CD14-positive monocyte (primary cell): ENCODE measurements at regions not wholly inside any gene's neighbourhood (a gene's known extent, or its start where the extent isn't known, plus 50 kb on each side); places are given as distances from the start of the nearest gene placed in this dataset.

Source experiments
- DNase-seq, 3 donors: peaks; one replicate each; pipeline ENCODE4 v3.0.0-alpha.2; 2011 to 2022
- H2AFZ ChIP-seq: 2 replicates; pipeline ENCODE4 v1.6.0; 2012; ENCODE audit warnings: mild to moderate bottlenecking, low read depth, low read length, inconsistent platforms; ENCODE audit not compliant: insufficient read depth, poor library complexity, severe bottlenecking
- H3K27ac ChIP-seq, 2 donors: 1 replicate in 1 of 2; 2 replicates in 1 of 2; pipeline ENCODE4 v1.5.1; 2012 to 2013; ENCODE audit warnings: low read length in 2 of 2, control low read depth in 1 of 2, inconsistent platforms in 1 of 2, low read depth in 1 of 2, mild to moderate bottlenecking in 1 of 2
- H3K27me3 ChIP-seq, 2 donors: one replicate each; pipeline versions ENCODE4 v1.6.0 to v1.6.1; 2011 to 2013; ENCODE audit warnings: low read length in 2 of 2; ENCODE audit not compliant: control insufficient read depth in 2 of 2, insufficient read depth in 2 of 2
- H3K36me3 ChIP-seq, 2 donors: replicated peaks in 1 of 2; 1 replicate in 1 of 2; 2 replicates in 1 of 2; pipeline versions ENCODE4 v1.5.1 to v1.6.1; 2012 to 2013; ENCODE audit warnings: low read length in 2 of 2, control low read depth in 1 of 2, inconsistent platforms in 1 of 2, mild to moderate bottlenecking in 1 of 2; ENCODE audit not compliant: insufficient read depth in 2 of 2, control insufficient read depth in 1 of 2
- H3K4me1 ChIP-seq, 2 donors: 1 replicate in 1 of 2; 2 replicates in 1 of 2; pipeline versions ENCODE4 v1.5.1 to v1.6.1; 2012 to 2013; ENCODE audit warnings: low read length in 2 of 2, control low read depth in 1 of 2, inconsistent platforms in 1 of 2, mild to moderate bottlenecking in 1 of 2, moderate library complexity in 1 of 2; ENCODE audit not compliant: insufficient read depth in 2 of 2, control insufficient read depth in 1 of 2
- H3K4me2 ChIP-seq: replicated peaks from 2 replicates; pipeline ENCODE3; 2012; ENCODE audit warnings: low read length, moderate library complexity, mild to moderate bottlenecking; ENCODE audit not compliant: poor library complexity, severe bottlenecking; ENCODE audit errors: extremely low read depth
- H3K4me3 ChIP-seq, 3 experiments: fragments of 200-600 bp in 1 of 3; sonication (generic) in 1 of 3; replicated peaks in 1 of 3; 1 replicate in 2 of 3; 2 replicates in 1 of 3; pipeline ENCODE4 v1.5.1; 2011 to 2013; ENCODE audit warnings: low read length in 3 of 3, mild to moderate bottlenecking in 3 of 3, control low read depth in 2 of 3, low read depth in 2 of 3, inconsistent platforms in 1 of 3, moderate library complexity in 1 of 3
- H3K79me2 ChIP-seq: 2 replicates; pipeline ENCODE4 v1.6.0; 2012; ENCODE audit warnings: mild to moderate bottlenecking, control low read depth, inconsistent platforms, low read length, moderate library complexity; ENCODE audit not compliant: insufficient read depth
- H3K9ac ChIP-seq: 2 replicates; pipeline ENCODE4 v1.6.0; 2017; ENCODE audit warnings: low read length, mild to moderate bottlenecking; ENCODE audit not compliant: insufficient read depth, poor library complexity, severe bottlenecking
- H3K9me3 ChIP-seq, 2 donors: replicated peaks in 1 of 2; 1 replicate in 1 of 2; 2 replicates in 1 of 2; pipeline versions ENCODE4 v1.5.1 to v1.6.1; 2012 to 2013; ENCODE audit warnings: low read length in 2 of 2, control low read depth in 1 of 2; ENCODE audit not compliant: control insufficient read depth in 1 of 2, insufficient read depth in 1 of 2
- H4K20me1 ChIP-seq: 2 replicates; pipeline ENCODE4 v1.6.0; 2012; ENCODE audit warnings: mild to moderate bottlenecking, low read length, control low read depth, moderate library complexity; ENCODE audit not compliant: insufficient read depth
- H3K27ac Mint-ChIP-seq, 7 donors: one replicate each; pipeline ENCODE4 v1.8.0; 2020; ENCODE audit warnings: mild to moderate bottlenecking in 7 of 7, mixed read lengths in 7 of 7, moderate library complexity in 6 of 7, inconsistent platforms in 2 of 7
- H3K27me3 Mint-ChIP-seq, 3 donors: one replicate each; pipeline ENCODE4 v1.8.0; 2021 to 2022; ENCODE audit warnings: low read depth in 3 of 3, mild to moderate bottlenecking in 3 of 3, mixed read lengths in 3 of 3, moderate library complexity in 3 of 3, inconsistent platforms in 1 of 3
- H3K36me3 Mint-ChIP-seq, 2 donors: one replicate each; pipeline ENCODE4 v1.8.0; 2020; ENCODE audit warnings: mixed read lengths in 2 of 2, inconsistent platforms in 1 of 2, mild to moderate bottlenecking in 1 of 2
- H3K4me1 Mint-ChIP-seq: one replicate; pipeline ENCODE4 v1.8.0; 2020; ENCODE audit warnings: mild to moderate bottlenecking, mixed read lengths
- H3K4me3 Mint-ChIP-seq, 2 donors: one replicate each; pipeline ENCODE4 v1.8.0; 2020; ENCODE audit warnings: mild to moderate bottlenecking in 2 of 2, mixed read lengths in 2 of 2, moderate library complexity in 1 of 2
- H3K9me3 Mint-ChIP-seq, 7 donors: one replicate each; pipeline ENCODE4 v1.8.0; 2020 to 2022; ENCODE audit warnings: mixed read lengths in 7 of 7, mild to moderate bottlenecking in 6 of 7, moderate library complexity in 6 of 7, inconsistent platforms in 2 of 7
- WGBS: methylation state at CpG from one replicate; pipeline ENCODE4 v1.1.5; 2013; ENCODE audit warnings: missing lambda C conversion rate; ENCODE audit not compliant: insufficient coverage; 5-methylcytosine and 5-hydroxymethylcytosine counted together
- intact Hi-C, 2 donors: fragments of 100-400 bp; cut with micrococcal nuclease; formaldehyde crosslinking; loops; one replicate each; pipeline versions ENCODE4 v1.15.0 to v1.15.1; 2023
- TF ChIP-seq, protein P1 (sequence below): fragments of 200-600 bp; IDR thresholded peaks from one replicate; pipeline ENCODE4 v1.8.0; 2022; ENCODE audit warnings: antibody characterized with exemption, mild to moderate bottlenecking

DNA sequence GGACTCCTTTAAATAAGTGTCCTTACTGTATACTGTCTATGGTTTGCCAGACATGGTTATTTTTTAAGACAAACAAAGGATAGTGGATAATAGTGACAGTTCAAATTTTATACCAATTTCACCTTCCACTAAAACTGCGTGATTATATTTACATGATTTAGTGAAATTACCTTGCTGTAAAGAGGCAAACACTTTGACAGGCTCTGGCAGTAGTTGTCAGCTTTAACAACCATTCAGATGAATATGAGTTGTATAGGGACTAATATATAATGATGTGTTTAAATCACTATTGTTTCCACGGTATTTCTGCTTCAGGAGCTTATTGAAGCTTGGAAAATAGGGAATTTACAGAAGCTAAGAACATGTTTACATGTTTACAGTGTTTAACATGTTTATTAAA lies 1364.0 kb downstream of the FSCB start:
- TF ChIP-seq, protein P1, sequence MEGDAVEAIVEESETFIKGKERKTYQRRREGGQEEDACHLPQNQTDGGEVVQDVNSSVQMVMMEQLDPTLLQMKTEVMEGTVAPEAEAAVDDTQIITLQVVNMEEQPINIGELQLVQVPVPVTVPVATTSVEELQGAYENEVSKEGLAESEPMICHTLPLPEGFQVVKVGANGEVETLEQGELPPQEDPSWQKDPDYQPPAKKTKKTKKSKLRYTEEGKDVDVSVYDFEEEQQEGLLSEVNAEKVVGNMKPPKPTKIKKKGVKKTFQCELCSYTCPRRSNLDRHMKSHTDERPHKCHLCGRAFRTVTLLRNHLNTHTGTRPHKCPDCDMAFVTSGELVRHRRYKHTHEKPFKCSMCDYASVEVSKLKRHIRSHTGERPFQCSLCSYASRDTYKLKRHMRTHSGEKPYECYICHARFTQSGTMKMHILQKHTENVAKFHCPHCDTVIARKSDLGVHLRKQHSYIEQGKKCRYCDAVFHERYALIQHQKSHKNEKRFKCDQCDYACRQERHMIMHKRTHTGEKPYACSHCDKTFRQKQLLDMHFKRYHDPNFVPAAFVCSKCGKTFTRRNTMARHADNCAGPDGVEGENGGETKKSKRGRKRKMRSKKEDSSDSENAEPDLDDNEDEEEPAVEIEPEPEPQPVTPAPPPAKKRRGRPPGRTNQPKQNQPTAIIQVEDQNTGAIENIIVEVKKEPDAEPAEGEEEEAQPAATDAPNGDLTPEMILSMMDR = no peak
- H3K4me1 Mint-ChIP-seq = no peaks in the 10 kb centered on the region
- no peaks in the 10 kb centered on the region for H3K36me3 Mint-ChIP-seq
- no peak overlapping the region for H3K27ac Mint-ChIP-seq
- no peak overlapping the region for H3K4me3 ChIP-seq
- H3K9ac ChIP-seq = no peak overlapping the region
- H3K4me3 Mint-ChIP-seq = no peak overlapping the region
- peaks cover 0 to 8% of the 10 kb centered on the region in 2 donors for H3K9me3 ChIP-seq
- no peaks in the 10 kb centered on the region for H3K4me1 ChIP-seq
- H3K27me3 Mint-ChIP-seq = no peaks in the 10 kb centered on the region
- no peak for DNase-seq
- H4K20me1 ChIP-seq = no peaks in the 10 kb centered on the region
- H2AFZ ChIP-seq = no peak overlapping the region
- H3K79me2 ChIP-seq = no peaks in the 10 kb centered on the region
- H3K27ac ChIP-seq = no peak overlapping the region
- peaks cover 2 to 8% (median 4%) of the 10 kb centered on the region in 7 donors for H3K9me3 Mint-ChIP-seq
- intact Hi-C loops = no loop called here
- no peaks in the 10 kb centered on the region for H3K27me3 ChIP-seq
- WGBS = no CpG with 5 or more reads among the region's 2 CpGs
- no peak overlapping the region for H3K4me2 ChIP-seq
- H3K36me3 ChIP-seq = no peaks in the 10 kb centered on the region

DNA sequence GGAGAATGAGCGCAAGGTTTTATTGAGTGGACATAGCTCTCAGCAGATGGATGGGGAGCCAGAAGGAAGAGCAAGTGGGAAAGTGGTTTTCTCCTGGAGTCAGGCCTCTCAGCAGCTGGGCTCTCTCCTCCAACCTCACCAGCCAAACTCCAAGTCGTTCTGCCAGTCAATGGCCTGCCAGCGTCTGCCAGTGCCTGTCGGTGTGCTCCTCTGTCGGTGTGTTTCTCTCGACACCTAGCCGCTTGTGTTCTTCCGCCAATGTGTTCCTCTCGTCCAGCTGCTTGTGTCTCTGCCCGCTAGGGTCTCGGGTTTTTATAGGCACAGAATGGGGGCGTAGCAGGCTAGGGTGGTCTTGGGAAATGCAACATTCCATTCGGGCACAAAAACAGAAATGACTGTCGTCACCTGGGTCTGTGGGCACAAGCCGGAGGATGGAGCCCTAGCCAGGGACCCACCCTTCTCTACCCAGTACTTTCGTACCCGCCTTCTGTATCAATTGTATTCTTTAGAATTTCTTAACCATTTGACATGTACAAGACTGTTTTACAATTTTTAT lies 1365.4 kb downstream of the FSCB start:
- TF ChIP-seq, protein P1 = no peak
- Histone ChIP-seq H2AFZ (no peak overlapping the region), H3K9ac (no peak overlapping the region), H4K20me1 (no peaks in the 10 kb centered on the region), H3K9me3 (peaks cover 0 to 8% of the 10 kb centered on the region in 2 donors), H3K27me3 (no peaks in the 10 kb centered on the region), H3K79me2 (no peaks in the 10 kb centered on the region), H3K36me3 (no peaks in the 10 kb centered on the region), H3K4me3 (no peak overlapping the region), H3K27ac (no peak overlapping the region), H3K4me1 (no peaks in the 10 kb centered on the region), H3K4me2 (no peak overlapping the region)
- intact Hi-C loops = no loop called here
- H3K4me1 Mint-ChIP-seq = no peaks in the 10 kb centered on the region
- no peaks in the 10 kb centered on the region for H3K27me3 Mint-ChIP-seq
- H3K9me3 Mint-ChIP-seq = peaks cover 0 to 9% (median 4%) of the 10 kb centered on the region in 7 donors
- WGBS = 98% methylated on average over 13 of the region's 17 CpGs
- no peak overlapping the region for H3K27ac Mint-ChIP-seq
- H3K36me3 Mint-ChIP-seq = no peaks in the 10 kb centered on the region
- no peak for DNase-seq
- no peak overlapping the region for H3K4me3 Mint-ChIP-seq
